ENCODE measurements at regions not wholly inside any gene's neighbourhood (a gene's known extent, or its start where the extent isn't known, plus 50 kb on each side); places are given as distances from the start of the nearest gene placed in this dataset.

- TF ChIP-seq, protein P1, sequence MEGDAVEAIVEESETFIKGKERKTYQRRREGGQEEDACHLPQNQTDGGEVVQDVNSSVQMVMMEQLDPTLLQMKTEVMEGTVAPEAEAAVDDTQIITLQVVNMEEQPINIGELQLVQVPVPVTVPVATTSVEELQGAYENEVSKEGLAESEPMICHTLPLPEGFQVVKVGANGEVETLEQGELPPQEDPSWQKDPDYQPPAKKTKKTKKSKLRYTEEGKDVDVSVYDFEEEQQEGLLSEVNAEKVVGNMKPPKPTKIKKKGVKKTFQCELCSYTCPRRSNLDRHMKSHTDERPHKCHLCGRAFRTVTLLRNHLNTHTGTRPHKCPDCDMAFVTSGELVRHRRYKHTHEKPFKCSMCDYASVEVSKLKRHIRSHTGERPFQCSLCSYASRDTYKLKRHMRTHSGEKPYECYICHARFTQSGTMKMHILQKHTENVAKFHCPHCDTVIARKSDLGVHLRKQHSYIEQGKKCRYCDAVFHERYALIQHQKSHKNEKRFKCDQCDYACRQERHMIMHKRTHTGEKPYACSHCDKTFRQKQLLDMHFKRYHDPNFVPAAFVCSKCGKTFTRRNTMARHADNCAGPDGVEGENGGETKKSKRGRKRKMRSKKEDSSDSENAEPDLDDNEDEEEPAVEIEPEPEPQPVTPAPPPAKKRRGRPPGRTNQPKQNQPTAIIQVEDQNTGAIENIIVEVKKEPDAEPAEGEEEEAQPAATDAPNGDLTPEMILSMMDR (IDR thresholded peaks at IDR 0.05; ENCODE audit: borderline replicate concordance, extremely low read depth, low read length, poor library complexity, severe bottlenecking), result no peak
- no peak for TF ChIP-seq EZH2 (IDR thresholded peaks at IDR 0.05; ENCODE audit: borderline replicate concordance, low read depth, low read length, severe bottlenecking)
- Histone ChIP-seq H3K9ac (ENCODE audit: low read depth, low read length) (no peak overlapping the region), H2AFZ (ENCODE audit: low read depth, low read length) (no peak overlapping the region), H4K20me1 (ENCODE audit: insufficient read depth, low read length) (no peaks in the 10 kb centered on the region), H3K36me3 (ENCODE audit: insufficient read depth, low read length) (no peaks in the 10 kb centered on the region), H3K4me3 (ENCODE audit: low read depth in 1 of 2, low read length in 2 of 2) (no peak overlapping the region), H3K4me2 (ENCODE audit: insufficient read depth, low read length) (no peak overlapping the region), H3K27ac (ENCODE audit: low read length) (no peak overlapping the region), H3K79me2 (ENCODE audit: insufficient read depth, low read length) (no peaks in the 10 kb centered on the region), H3K9me3 (ENCODE audit: insufficient read depth, low read length, severe bottlenecking) (no peaks in the 10 kb centered on the region), H3K27me3 (ENCODE audit: insufficient read depth, low read length, poor library complexity) (peaks cover 6% of the 10 kb centered on the region), H3K4me1 (ENCODE audit: insufficient read depth, low read length) (no peaks in the 10 kb centered on the region)
- DNase-seq (no peak), ATAC-seq (ENCODE audit: insufficient read depth, low read depth) (no peak)
These were observed 69.7 kb upstream of the ERG start for GRCh38 chr21:38567970-38568360.

DNA sequence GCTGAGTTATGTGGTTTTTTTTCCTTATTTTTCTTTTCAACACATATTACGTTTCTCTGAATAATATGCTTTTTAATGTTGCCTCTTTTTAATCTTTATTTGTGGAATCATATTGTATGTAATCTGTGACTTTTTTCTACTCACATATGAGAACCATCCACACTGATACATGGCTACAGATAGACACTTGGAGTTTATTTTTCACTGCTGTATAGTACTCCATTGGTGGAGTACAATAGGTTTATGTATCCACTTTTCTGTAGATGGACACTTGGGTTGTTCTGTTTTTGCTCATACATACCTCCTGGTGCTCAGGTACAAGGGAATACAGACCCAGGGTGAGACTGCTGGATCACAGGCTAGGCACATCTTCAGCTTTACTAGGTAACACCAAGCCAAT is 71.5 kb upstream of the ERG start:
- ATAC-seq (ENCODE audit: insufficient read depth, low read depth) (no peak), DNase-seq (no peak)
- Histone ChIP-seq H3K79me2 (ENCODE audit: insufficient read depth, low read length) (no peaks in the 10 kb centered on the region), H2AFZ (ENCODE audit: low read depth, low read length) (no peak overlapping the region), H4K20me1 (ENCODE audit: insufficient read depth, low read length) (no peaks in the 10 kb centered on the region), H3K27ac (ENCODE audit: low read length) (no peak overlapping the region), H3K4me1 (ENCODE audit: insufficient read depth, low read length) (no peaks in the 10 kb centered on the region), H3K9ac (ENCODE audit: low read depth, low read length) (no peak overlapping the region), H3K36me3 (ENCODE audit: insufficient read depth, low read length) (no peaks in the 10 kb centered on the region), H3K4me2 (ENCODE audit: insufficient read depth, low read length) (no peak overlapping the region), H3K4me3 (ENCODE audit: low read depth in 1 of 2, low read length in 2 of 2) (no peak overlapping the region), H3K9me3 (ENCODE audit: insufficient read depth, low read length, severe bottlenecking) (no peaks in the 10 kb centered on the region), H3K27me3 (ENCODE audit: insufficient read depth, low read length, poor library complexity) (peaks cover 3% of the 10 kb centered on the region)
- no peak for TF ChIP-seq EZH2 (IDR thresholded peaks at IDR 0.05; ENCODE audit: borderline replicate concordance, low read depth, low read length, severe bottlenecking)
- TF ChIP-seq, protein P1 (IDR thresholded peaks at IDR 0.05; ENCODE audit: borderline replicate concordance, extremely low read depth, low read length, poor library complexity, severe bottlenecking), result no peak

GRCh38 chr21:38570596-38570995 is 72.3 kb upstream of the ERG start:
- H3K9me3 ChIP-seq (ENCODE audit: insufficient read depth, low read length, severe bottlenecking), result no peaks in the 10 kb centered on the region
- no peak for TF ChIP-seq EZH2 (IDR thresholded peaks at IDR 0.05; ENCODE audit: borderline replicate concordance, low read depth, low read length, severe bottlenecking)
- TF ChIP-seq, protein P1 (IDR thresholded peaks at IDR 0.05; ENCODE audit: borderline replicate concordance, extremely low read depth, low read length, poor library complexity, severe bottlenecking), result no peak
- no peaks in the 10 kb centered on the region for H3K36me3 ChIP-seq (ENCODE audit: insufficient read depth, low read length)
- H3K79me2 ChIP-seq (ENCODE audit: insufficient read depth, low read length), result no peaks in the 10 kb centered on the region
- no peak overlapping the region for H2AFZ ChIP-seq (ENCODE audit: low read depth, low read length)
- H3K9ac ChIP-seq (ENCODE audit: low read depth, low read length), result no peak overlapping the region
- H3K4me3 ChIP-seq (ENCODE audit: low read depth in 1 of 2, low read length in 2 of 2), result no peak overlapping the region
- ATAC-seq (ENCODE audit: insufficient read depth, low read depth) (no peak), DNase-seq (no peak)
- no peak overlapping the region for H3K4me2 ChIP-seq (ENCODE audit: insufficient read depth, low read length)
- H3K4me1 ChIP-seq (ENCODE audit: insufficient read depth, low read length), result no peaks in the 10 kb centered on the region
- H4K20me1 ChIP-seq (ENCODE audit: insufficient read depth, low read length), result no peaks in the 10 kb centered on the region
- H3K27me3 ChIP-seq (ENCODE audit: insufficient read depth, low read length, poor library complexity), result peaks cover 2% of the 10 kb centered on the region
- H3K27ac ChIP-seq (ENCODE audit: low read length), result no peak overlapping the region

Measured in DND-41 (cell line).